Fibroblast of the aortic adventitia (primary cell): ENCODE measurements at regions not wholly inside any gene's neighbourhood (a gene's known extent, or its start where the extent isn't known, plus 50 kb on each side); places are given as distances from the start of the nearest gene placed in this dataset.
A peak's percentile ranks its signal among the peaks of the same experiment; 100 is the strongest.
"Not testable (repeated sequence)": the region's sequence is repeated elsewhere in the genome, so short reads cannot be mapped to it uniquely, and the experiment has no call there.

ENCODE experiments used
- DNase-seq: peaks from one replicate; pipeline ENCODE4 v3.0.0-alpha.2; 2010; ENCODE audit warnings: low read depth
- H3K4me3 ChIP-seq: 2 replicates; pipeline ENCODE4 v1.5.1; 2011; ENCODE audit warnings: low read depth, mild to moderate bottlenecking, control low read depth, low read length, moderate library complexity
- CTCF ChIP-seq: IDR thresholded peaks from 2 replicates; pipeline ENCODE4 v1.5.1; 2011; ENCODE audit warnings: mild to moderate bottlenecking, low read length, control low read depth, inconsistent platforms; ENCODE audit not compliant: insufficient read depth

GRCh38 chr3:184491867-184492615 is 69.5 kb upstream of the EPHB3 start:
- no peak for DNase-seq
- TF ChIP-seq CTCF, result no peak
- no peak overlapping the region for H3K4me3 ChIP-seq

GRCh38 chr3:184496933-184497332 is 64.7 kb upstream of the EPHB3 start:
- H3K4me3 ChIP-seq, result no peak overlapping the region
- DNase-seq, result no peak
- no peak for TF ChIP-seq CTCF

GRCh38 chr3:184497804-184498203 is 63.8 kb upstream of the EPHB3 start:
- H3K4me3 ChIP-seq, result no peak overlapping the region
- no peak for TF ChIP-seq CTCF
- peak; percentile 30 for DNase-seq

- no peak overlapping the region for H3K4me3 ChIP-seq
- TF ChIP-seq CTCF, result no peak
- no peak for DNase-seq
Measured at GRCh38 chr3:184498986-184499606, 62.5 kb upstream of the EPHB3 start.

DNA sequence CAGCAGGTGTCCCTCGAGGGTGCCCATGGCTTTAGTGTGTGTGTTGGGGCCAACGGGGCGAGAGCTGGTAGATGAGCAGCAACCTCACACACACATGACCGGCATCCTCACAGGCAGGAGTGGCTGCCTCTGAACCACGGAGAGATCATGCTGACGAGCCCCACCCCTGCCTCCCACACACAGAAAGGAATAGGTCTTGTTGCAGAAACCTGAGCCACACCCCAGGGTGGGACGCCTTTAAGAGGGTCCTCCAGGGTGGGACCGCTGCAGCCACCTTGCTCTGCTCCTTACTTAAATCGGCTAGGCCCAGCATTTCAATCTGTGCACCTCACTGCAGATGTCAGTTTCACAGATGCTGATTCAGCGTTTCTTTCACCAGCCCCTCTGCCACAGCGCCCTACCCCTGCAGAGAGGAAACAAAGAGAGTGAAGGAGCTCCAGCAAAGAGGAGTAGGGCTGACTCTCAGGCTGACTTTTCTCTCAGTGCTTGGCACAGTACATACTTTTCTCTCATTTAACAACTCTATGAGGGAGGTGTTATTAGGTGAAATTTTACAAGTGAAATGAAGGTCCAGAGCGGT is 61.2 kb upstream of the EPHB3 start:
- no peak overlapping the region for H3K4me3 ChIP-seq
- DNase-seq, result no peak
- TF ChIP-seq CTCF, result no peak

- TF ChIP-seq CTCF, result no peak
- no peak overlapping the region for H3K4me3 ChIP-seq
- no peak for DNase-seq
Measured at GRCh38 chr3:184502123-184502667, 59.4 kb upstream of the EPHB3 start.

- not testable (repeated sequence) for DNase-seq, H3K4me3 ChIP-seq
Measured at GRCh38 chr3:184502841-184503240, 58.7 kb upstream of the EPHB3 start.
